ENCODE measurements at regions not wholly inside any gene's neighbourhood (a gene's known extent, or its start where the extent isn't known, plus 50 kb on each side); places are given as distances from the start of the nearest gene placed in this dataset.

DNA sequence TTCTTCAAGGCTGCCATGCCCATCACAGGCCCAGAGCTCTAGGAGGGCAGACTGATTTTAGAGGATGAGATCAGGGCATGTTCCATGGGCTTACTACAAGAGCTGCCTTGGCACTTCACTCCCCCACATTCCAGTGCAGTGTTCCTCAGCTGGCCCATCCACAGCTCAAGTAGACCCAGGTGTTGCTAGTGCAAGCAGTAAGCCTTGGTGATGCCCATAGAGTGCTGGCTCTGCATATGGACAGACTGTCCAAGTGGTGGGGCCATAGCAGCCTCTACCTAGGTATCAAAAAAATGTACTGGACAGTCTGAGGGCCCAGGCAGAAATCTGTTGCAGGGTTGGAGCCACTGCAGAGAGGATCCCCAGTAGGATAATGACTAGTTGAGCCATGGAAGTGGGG, 366.6 kb downstream of the FGF10 start:
- Mint-ChIP-seq H3K4me1 (no peaks in the 10 kb centered on the region), H3K4me3 (no peak overlapping the region), H3K27ac (no peak overlapping the region; a peak in 1 of 7 replicates), H3K27me3 (ENCODE audit: low read depth) (no peaks in the 10 kb centered on the region; the same call in 1 of the 2 replicates), H3K9me3 (peaks cover 4 to 7% of the 10 kb centered on the region in 2 experiments; a peak in 4 of 5 replicates), H3K36me3 (ENCODE audit: insufficient read depth in 1 of 3, low read depth in 3 of 3) (peaks cover 0 to 4% (median 0%) of the 10 kb centered on the region in 3 experiments; a peak in 2 of 7 replicates)
- Histone ChIP-seq H3K9ac (ENCODE audit: extremely low read depth, insufficient read length, low read length) (no peak overlapping the region), H3K4me2 (ENCODE audit: insufficient read depth, insufficient read length, low read length) (no peak overlapping the region), H3K9me3 (ENCODE audit: control insufficient read depth, low read depth, low read length) (no peaks in the 10 kb centered on the region), H4K5ac (ENCODE audit: insufficient read length, low read depth, low read length) (no peak overlapping the region), H3K27ac (ENCODE audit: insufficient read length, low read depth, low read length) (no peak overlapping the region), H3K23ac (ENCODE audit: insufficient read length, low read depth, low read length) (no peak overlapping the region), H3K18ac (ENCODE audit: insufficient read length, low read depth, low read length) (no peak overlapping the region), H4K91ac (ENCODE audit: insufficient read length, low read depth, low read length) (no peak overlapping the region), H2BK15ac (ENCODE audit: low read depth, low read length) (no peak overlapping the region), H2BK12ac (ENCODE audit: insufficient read length, low read depth, low read length) (no peak overlapping the region), H2BK5ac (ENCODE audit: insufficient read length, low read length) (no peak overlapping the region), H3K79me1 (ENCODE audit: insufficient read depth, low read depth, low read length, poor library complexity, severe bottlenecking) (no peaks in the 10 kb centered on the region), H2BK20ac (ENCODE audit: low read depth, low read length, poor library complexity, severe bottlenecking) (no peak overlapping the region), H3K27me3 (ENCODE audit: insufficient read depth, low read length) (no peaks in the 10 kb centered on the region), H3K4ac (ENCODE audit: low read depth, low read length) (no peak overlapping the region), H4K8ac (replicated peaks; ENCODE audit: insufficient read length, low read depth, low read length) (no peak overlapping the region), H3T11ph (ENCODE audit: low read length) (no peak overlapping the region), H4K20me1 (ENCODE audit: control insufficient read depth, insufficient read depth, insufficient read length) (no peaks in the 10 kb centered on the region), H3K56ac (ENCODE audit: insufficient read length, low read depth, low read length) (no peak overlapping the region), H3K14ac (ENCODE audit: insufficient read depth, low read length) (no peak overlapping the region), H2AFZ (ENCODE audit: low read length) (no peak overlapping the region), H2AK5ac (ENCODE audit: insufficient read length, low read length) (no peak overlapping the region), H3K79me2 (ENCODE audit: insufficient read depth, low read length) (no peaks in the 10 kb centered on the region), H3K4me1 (ENCODE audit: insufficient read depth, low read length) (no peaks in the 10 kb centered on the region), H3K23me2 (ENCODE audit: insufficient read length, low read depth, low read length, poor library complexity, severe bottlenecking) (no peaks in the 10 kb centered on the region), H2BK120ac (ENCODE audit: low read depth, low read length, poor library complexity, severe bottlenecking) (no peak overlapping the region)
- no peak for DNase-seq
- TF ChIP-seq, protein P1, sequence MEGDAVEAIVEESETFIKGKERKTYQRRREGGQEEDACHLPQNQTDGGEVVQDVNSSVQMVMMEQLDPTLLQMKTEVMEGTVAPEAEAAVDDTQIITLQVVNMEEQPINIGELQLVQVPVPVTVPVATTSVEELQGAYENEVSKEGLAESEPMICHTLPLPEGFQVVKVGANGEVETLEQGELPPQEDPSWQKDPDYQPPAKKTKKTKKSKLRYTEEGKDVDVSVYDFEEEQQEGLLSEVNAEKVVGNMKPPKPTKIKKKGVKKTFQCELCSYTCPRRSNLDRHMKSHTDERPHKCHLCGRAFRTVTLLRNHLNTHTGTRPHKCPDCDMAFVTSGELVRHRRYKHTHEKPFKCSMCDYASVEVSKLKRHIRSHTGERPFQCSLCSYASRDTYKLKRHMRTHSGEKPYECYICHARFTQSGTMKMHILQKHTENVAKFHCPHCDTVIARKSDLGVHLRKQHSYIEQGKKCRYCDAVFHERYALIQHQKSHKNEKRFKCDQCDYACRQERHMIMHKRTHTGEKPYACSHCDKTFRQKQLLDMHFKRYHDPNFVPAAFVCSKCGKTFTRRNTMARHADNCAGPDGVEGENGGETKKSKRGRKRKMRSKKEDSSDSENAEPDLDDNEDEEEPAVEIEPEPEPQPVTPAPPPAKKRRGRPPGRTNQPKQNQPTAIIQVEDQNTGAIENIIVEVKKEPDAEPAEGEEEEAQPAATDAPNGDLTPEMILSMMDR (conservative IDR thresholded peaks at IDR 0.05) = no peak

All from H9 (cell line).